Ishikawa (cell line): ENCODE measurements at regions not wholly inside any gene's neighbourhood (a gene's known extent, or its start where the extent isn't known, plus 50 kb on each side); places are given as distances from the start of the nearest gene placed in this dataset.

ENCODE experiments used
- CEBPB ChIP-seq: IDR thresholded peaks from 2 replicates; pipeline ENCODE4 v1.6.1; 2012
- CREB1 ChIP-seq: IDR thresholded peaks from 2 replicates; pipeline ENCODE4 v1.6.1; 2012; ENCODE audit warnings: low read depth
- EGR1 ChIP-seq: IDR thresholded peaks from 2 replicates; pipeline ENCODE4 v1.6.1; 2012
- EP300 ChIP-seq: IDR thresholded peaks from 2 replicates; pipeline ENCODE4 v1.6.1; 2012; ENCODE audit warnings: borderline replicate concordance
- FOXM1 ChIP-seq: IDR thresholded peaks from 2 replicates; pipeline ENCODE4 v1.6.1; 2012; ENCODE audit warnings: low read depth, borderline replicate concordance
- NFIC ChIP-seq: IDR thresholded peaks from 2 replicates; pipeline ENCODE4 v1.6.1; 2012
- RAD21 ChIP-seq: IDR thresholded peaks from 2 replicates; pipeline ENCODE4 v1.6.1; 2012; ENCODE audit warnings: low read depth
- REST ChIP-seq: IDR thresholded peaks from 2 replicates; pipeline ENCODE4 v1.6.1; 2012; ENCODE audit warnings: low read depth, mild to moderate bottlenecking
- TAF1 ChIP-seq: IDR thresholded peaks from 2 replicates; pipeline ENCODE4 v1.6.1; 2012; ENCODE audit warnings: low read depth, mild to moderate bottlenecking
- TCF12 ChIP-seq: IDR thresholded peaks from 2 replicates; pipeline ENCODE4 v1.6.1; 2012; ENCODE audit warnings: low read depth
- TEAD4 ChIP-seq: IDR thresholded peaks from 2 replicates; pipeline ENCODE4 v1.6.1; 2012
- YY1 ChIP-seq: IDR thresholded peaks from 2 replicates; pipeline ENCODE4 v1.6.1; 2012; ENCODE audit warnings: low read depth
- ZBTB7A ChIP-seq: IDR thresholded peaks from 2 replicates; pipeline ENCODE4 v1.6.1; 2012; ENCODE audit warnings: low read depth
- TF ChIP-seq, protein P1 (sequence below): IDR thresholded peaks from 2 replicates; pipeline ENCODE4 v1.6.1; 2012
- TF ChIP-seq, protein P2 (sequence below): IDR thresholded peaks from 2 replicates; pipeline ENCODE4 v1.6.1; 2012

DNA sequence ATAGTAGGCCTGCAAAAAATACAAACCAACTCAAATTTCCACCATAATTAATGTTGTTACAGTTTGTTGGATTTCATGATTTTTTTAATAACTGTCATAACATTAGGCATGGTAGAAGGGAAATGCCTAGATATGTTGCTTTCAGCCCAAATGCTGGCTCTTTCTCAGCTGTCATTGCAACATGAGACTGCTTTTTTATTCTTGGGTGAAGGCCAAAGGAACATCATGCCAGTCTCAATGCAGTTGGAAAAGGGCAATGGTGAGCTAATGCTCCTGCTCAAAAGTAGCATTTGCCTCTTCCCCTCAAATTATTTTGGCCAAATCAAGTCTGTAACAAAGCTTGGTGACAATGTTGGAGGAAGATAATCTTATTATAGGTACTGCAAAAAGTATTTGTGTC is 877.7 kb upstream of the PRMT6 start:
- TF ChIP-seq ZBTB7A (no peak), CEBPB (no peak), NFIC (peak; percentile 33; the same call in 1 of the 2 replicates), REST (no peak), YY1 (no peak), TEAD4 (no peak)
- TF ChIP-seq, protein P1, sequence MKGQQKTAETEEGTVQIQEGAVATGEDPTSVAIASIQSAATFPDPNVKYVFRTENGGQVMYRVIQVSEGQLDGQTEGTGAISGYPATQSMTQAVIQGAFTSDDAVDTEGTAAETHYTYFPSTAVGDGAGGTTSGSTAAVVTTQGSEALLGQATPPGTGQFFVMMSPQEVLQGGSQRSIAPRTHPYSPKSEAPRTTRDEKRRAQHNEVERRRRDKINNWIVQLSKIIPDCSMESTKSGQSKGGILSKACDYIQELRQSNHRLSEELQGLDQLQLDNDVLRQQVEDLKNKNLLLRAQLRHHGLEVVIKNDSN, result no peak

GRCh38 chr1:106181866-106182265 is 874.6 kb upstream of the PRMT6 start:
- TF ChIP-seq, protein P2, sequence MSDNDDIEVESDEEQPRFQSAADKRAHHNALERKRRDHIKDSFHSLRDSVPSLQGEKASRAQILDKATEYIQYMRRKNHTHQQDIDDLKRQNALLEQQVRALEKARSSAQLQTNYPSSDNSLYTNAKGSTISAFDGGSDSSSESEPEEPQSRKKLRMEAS, result no peak
- TF ChIP-seq NFIC (no peak), ZBTB7A (no peak), TCF12 (no peak), CREB1 (no peak), EGR1 (no peak), RAD21 (no peak), FOXM1 (no peak), CEBPB (no peak), TAF1 (no peak), EP300 (no peak), TEAD4 (no peak), YY1 (no peak), REST (no peak)
- TF ChIP-seq, protein P1, result no peak

GRCh38 chr1:106185089-106185488 is 871.4 kb upstream of the PRMT6 start:
- TF ChIP-seq REST, result peak; percentile 64
- no peak for TF ChIP-seq RAD21

DNA sequence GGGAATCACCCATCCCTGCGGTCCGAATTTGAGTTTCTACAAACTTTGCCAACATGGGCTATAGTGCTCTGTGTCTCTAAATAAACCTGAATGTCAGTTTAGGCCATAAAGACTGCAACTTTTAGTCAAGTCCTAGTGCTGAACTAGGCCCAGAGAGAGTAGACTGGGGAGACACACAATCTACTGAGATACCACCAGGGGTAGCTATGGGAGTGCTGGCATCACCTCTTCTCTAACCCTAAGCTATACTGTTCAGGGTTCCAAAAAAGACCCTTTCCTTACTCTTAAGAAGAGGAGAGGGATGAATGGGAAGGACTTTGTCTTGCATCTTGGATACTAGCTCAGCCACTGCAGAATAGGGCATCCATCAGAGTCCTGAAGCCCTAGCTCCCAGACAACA is 866.7 kb upstream of the PRMT6 start:
- 0 out of 2 replicates have a peak, but pooled peaks have one; percentile 9 for TF ChIP-seq RAD21
- TF ChIP-seq ZBTB7A, result no peak

DNA sequence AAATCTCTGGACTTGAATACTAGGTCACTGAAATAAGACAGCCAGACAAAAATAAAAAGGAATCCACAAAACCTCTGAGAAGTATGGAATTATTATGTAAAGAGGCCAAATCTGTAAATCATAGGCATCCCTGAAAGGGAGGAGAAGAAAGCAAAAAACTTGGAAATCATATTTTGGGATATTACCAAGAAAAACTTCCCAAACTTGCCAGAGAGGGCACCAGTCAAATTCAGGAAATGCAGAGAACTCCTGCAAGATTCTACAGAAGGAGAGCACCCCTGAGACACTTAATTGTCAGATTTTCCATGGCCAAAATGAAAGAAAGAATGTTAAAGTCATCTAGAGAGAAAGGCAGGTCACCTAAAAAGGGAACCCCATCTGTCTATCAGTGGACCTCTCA is 862.3 kb upstream of the PRMT6 start:
- TF ChIP-seq, protein P2, result no peak
- TF ChIP-seq REST, result no peak
- TF ChIP-seq ZBTB7A, result no peak
- TF ChIP-seq YY1, result no peak
- TF ChIP-seq RAD21, result no peak
- TF ChIP-seq, protein P1, result no peak
- no peak for TF ChIP-seq FOXM1
- no peak for TF ChIP-seq EP300
- no peak for TF ChIP-seq NFIC
- TF ChIP-seq CEBPB, result no peak
- no peak for TF ChIP-seq CREB1
